Astrocyte (in vitro differentiated cells and primary cell): ENCODE measurements at regions not wholly inside any gene's neighbourhood (a gene's known extent, or its start where the extent isn't known, plus 50 kb on each side); places are given as distances from the start of the nearest gene placed in this dataset.

Source experiments
- DNase-seq: peaks from one replicate; pipeline ENCODE4 v3.0.0-alpha.2; 2010; ENCODE audit warnings: low read depth
- FAIRE-seq: peaks from 2 replicates; lab custom pipeline; 2011; peaks lifted over from hg19 to GRCh38; lab: Jason Lieb, UNC
- H2AFZ ChIP-seq: 2 replicates; pipeline ENCODE4 v1.6.0; 2012; ENCODE audit warnings: low read depth, low read length, inconsistent platforms
- H3K27ac ChIP-seq: 2 replicates; pipeline ENCODE4 v1.5.1; 2011; ENCODE audit warnings: low read depth, low read length, inconsistent platforms
- H3K27me3 ChIP-seq: 2 replicates; pipeline ENCODE4 v1.6.0; 2011; ENCODE audit warnings: low read length, inconsistent platforms; ENCODE audit not compliant: insufficient read depth
- H3K36me3 ChIP-seq: 2 replicates; pipeline ENCODE4 v1.5.1; 2011; ENCODE audit warnings: low read length, inconsistent platforms; ENCODE audit not compliant: insufficient read depth
- H3K4me1 ChIP-seq: 2 replicates; pipeline ENCODE4 v1.5.1; 2011; ENCODE audit warnings: low read length, inconsistent platforms; ENCODE audit not compliant: insufficient read depth
- H3K4me2 ChIP-seq: 2 replicates; pipeline ENCODE4 v1.6.0; 2012; ENCODE audit warnings: low read length, inconsistent platforms
- H3K4me3 ChIP-seq: 2 replicates; pipeline ENCODE4 v1.5.1; 2011; ENCODE audit warnings: low read depth, mild to moderate bottlenecking, low read length, inconsistent platforms; ENCODE audit not compliant: insufficient read depth
- H3K79me2 ChIP-seq: 2 replicates; pipeline ENCODE4 v1.6.0; 2012; ENCODE audit warnings: mild to moderate bottlenecking, low read length, inconsistent platforms; ENCODE audit not compliant: insufficient read depth
- H3K9ac ChIP-seq: 2 replicates; pipeline ENCODE4 v1.6.0; 2012; ENCODE audit warnings: mild to moderate bottlenecking, low read length, inconsistent platforms
- H3K9me3 ChIP-seq: 2 replicates; pipeline ENCODE4 v1.5.1; 2012; ENCODE audit warnings: low read depth, mild to moderate bottlenecking, low read length, inconsistent platforms; ENCODE audit not compliant: insufficient read depth
- H4K20me1 ChIP-seq: 2 replicates; pipeline ENCODE4 v1.6.0; 2012; ENCODE audit warnings: low read length, inconsistent platforms; ENCODE audit not compliant: insufficient read depth
- H3K27ac Mint-ChIP-seq: one replicate; pipeline ENCODE4 v1.8.0; 2021; ENCODE audit warnings: mild to moderate bottlenecking, mixed read lengths; ENCODE audit not compliant: unreplicated experiment
- H3K27me3 Mint-ChIP-seq: one replicate; pipeline ENCODE4 v1.8.0; 2021; ENCODE audit warnings: low read depth, mixed read lengths; ENCODE audit not compliant: unreplicated experiment
- H3K36me3 Mint-ChIP-seq: one replicate; pipeline ENCODE4 v1.8.0; 2021; ENCODE audit warnings: low read depth, mixed read lengths; ENCODE audit not compliant: unreplicated experiment
- H3K4me1 Mint-ChIP-seq: one replicate; pipeline ENCODE4 v1.8.0; 2021; ENCODE audit warnings: low read depth, mixed read lengths; ENCODE audit not compliant: unreplicated experiment
- H3K4me3 Mint-ChIP-seq: one replicate; pipeline ENCODE4 v1.8.0; 2021; ENCODE audit warnings: mild to moderate bottlenecking, moderate library complexity, mixed read lengths; ENCODE audit not compliant: unreplicated experiment
- H3K9me3 Mint-ChIP-seq: one replicate; pipeline ENCODE4 v1.8.0; 2021; ENCODE audit warnings: mild to moderate bottlenecking, mixed read lengths; ENCODE audit not compliant: unreplicated experiment
- EZH2 ChIP-seq: IDR thresholded peaks from 2 replicates; pipeline ENCODE4 v1.6.1; 2012; ENCODE audit warnings: mild to moderate bottlenecking, low read length, inconsistent platforms; ENCODE audit not compliant: insufficient read depth
- TF ChIP-seq, protein P1 (sequence below): IDR thresholded peaks from 2 replicates; pipeline ENCODE4 v1.5.1; 2011; ENCODE audit warnings: low read depth, mild to moderate bottlenecking, inconsistent platforms, low read length, moderate library complexity; ENCODE audit not compliant: insufficient read depth

DNA sequence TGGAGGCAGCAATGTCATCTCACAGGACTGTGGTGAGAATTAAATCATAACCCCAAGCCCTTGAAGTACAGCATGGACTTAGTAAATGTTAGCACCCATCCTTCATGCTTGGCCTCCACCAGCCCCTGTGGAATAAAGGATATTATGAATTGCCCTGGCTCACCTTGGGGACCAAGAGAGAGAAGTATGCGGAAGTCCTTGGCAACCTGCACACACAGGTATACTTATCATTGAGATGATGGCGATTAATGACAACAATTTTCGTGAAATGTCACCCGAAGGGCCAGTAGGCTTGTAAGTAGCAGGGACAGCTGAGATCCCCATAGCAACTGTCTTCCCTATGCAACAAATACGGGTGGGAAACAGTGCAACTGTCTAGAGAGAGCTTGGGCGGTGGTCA is 102.0 kb downstream of the FAM43A start:
- Histone ChIP-seq H3K9me3 (no peaks in the 10 kb centered on the region), H2AFZ (no peak overlapping the region), H3K4me1 (peaks cover 6% of the 10 kb centered on the region), H3K27me3 (no peaks in the 10 kb centered on the region), H3K27ac (no peak overlapping the region), H3K79me2 (no peaks in the 10 kb centered on the region), H3K4me3 (no peak overlapping the region), H3K9ac (no peak overlapping the region), H3K4me2 (no peak overlapping the region), H4K20me1 (no peaks in the 10 kb centered on the region), H3K36me3 (no peaks in the 10 kb centered on the region)
- Mint-ChIP-seq H3K27ac (no peak overlapping the region), H3K27me3 (peaks cover 21% of the 10 kb centered on the region), H3K9me3 (peaks cover 2% of the 10 kb centered on the region), H3K36me3 (no peaks in the 10 kb centered on the region), H3K4me1 (peaks cover 8% of the 10 kb centered on the region), H3K4me3 (no peak overlapping the region)
- TF ChIP-seq EZH2 = no peak
- TF ChIP-seq, protein P1, sequence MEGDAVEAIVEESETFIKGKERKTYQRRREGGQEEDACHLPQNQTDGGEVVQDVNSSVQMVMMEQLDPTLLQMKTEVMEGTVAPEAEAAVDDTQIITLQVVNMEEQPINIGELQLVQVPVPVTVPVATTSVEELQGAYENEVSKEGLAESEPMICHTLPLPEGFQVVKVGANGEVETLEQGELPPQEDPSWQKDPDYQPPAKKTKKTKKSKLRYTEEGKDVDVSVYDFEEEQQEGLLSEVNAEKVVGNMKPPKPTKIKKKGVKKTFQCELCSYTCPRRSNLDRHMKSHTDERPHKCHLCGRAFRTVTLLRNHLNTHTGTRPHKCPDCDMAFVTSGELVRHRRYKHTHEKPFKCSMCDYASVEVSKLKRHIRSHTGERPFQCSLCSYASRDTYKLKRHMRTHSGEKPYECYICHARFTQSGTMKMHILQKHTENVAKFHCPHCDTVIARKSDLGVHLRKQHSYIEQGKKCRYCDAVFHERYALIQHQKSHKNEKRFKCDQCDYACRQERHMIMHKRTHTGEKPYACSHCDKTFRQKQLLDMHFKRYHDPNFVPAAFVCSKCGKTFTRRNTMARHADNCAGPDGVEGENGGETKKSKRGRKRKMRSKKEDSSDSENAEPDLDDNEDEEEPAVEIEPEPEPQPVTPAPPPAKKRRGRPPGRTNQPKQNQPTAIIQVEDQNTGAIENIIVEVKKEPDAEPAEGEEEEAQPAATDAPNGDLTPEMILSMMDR = no peak
- no peak for DNase-seq
- FAIRE-seq = no peak

DNA sequence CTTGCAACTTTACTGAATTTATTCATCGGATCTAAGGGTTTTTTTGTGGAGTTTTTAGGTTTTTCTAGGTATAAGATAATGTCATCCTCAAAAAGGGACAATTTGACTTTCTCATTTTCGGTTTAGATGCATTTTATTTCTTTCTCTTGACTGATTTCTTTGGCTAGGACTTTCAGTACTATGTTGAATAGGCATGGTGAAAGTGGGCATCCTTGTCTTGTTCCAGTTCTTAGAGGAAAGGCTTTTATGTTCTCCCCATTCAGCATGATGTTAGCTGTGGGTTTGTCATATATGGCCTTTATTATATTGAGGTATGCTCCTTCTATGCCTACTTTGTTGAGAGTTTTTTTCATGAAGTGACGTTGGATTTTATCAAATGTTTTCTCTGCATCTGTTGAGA is 106.7 kb downstream of the FAM43A start:
- FAIRE-seq = peak; percentile 34
- Histone ChIP-seq H3K4me3 (no peak overlapping the region), H4K20me1 (no peaks in the 10 kb centered on the region), H3K79me2 (no peaks in the 10 kb centered on the region), H3K9me3 (no peaks in the 10 kb centered on the region), H3K4me2 (no peak overlapping the region), H3K27ac (no peak overlapping the region), H3K36me3 (no peaks in the 10 kb centered on the region), H3K27me3 (no peaks in the 10 kb centered on the region), H3K4me1 (no peaks in the 10 kb centered on the region), H2AFZ (no peak overlapping the region), H3K9ac (no peak overlapping the region)
- no peaks in the 10 kb centered on the region for H3K4me1 Mint-ChIP-seq
- TF ChIP-seq, protein P1 = no peak
- no peak for TF ChIP-seq EZH2
- no peak for DNase-seq
- H3K4me3 Mint-ChIP-seq = no peak overlapping the region
- H3K27me3 Mint-ChIP-seq = peaks cover 15% of the 10 kb centered on the region
- H3K36me3 Mint-ChIP-seq = peaks cover 5% of the 10 kb centered on the region
- H3K9me3 Mint-ChIP-seq = peaks cover 4% of the 10 kb centered on the region
- H3K27ac Mint-ChIP-seq = no peak overlapping the region

DNA sequence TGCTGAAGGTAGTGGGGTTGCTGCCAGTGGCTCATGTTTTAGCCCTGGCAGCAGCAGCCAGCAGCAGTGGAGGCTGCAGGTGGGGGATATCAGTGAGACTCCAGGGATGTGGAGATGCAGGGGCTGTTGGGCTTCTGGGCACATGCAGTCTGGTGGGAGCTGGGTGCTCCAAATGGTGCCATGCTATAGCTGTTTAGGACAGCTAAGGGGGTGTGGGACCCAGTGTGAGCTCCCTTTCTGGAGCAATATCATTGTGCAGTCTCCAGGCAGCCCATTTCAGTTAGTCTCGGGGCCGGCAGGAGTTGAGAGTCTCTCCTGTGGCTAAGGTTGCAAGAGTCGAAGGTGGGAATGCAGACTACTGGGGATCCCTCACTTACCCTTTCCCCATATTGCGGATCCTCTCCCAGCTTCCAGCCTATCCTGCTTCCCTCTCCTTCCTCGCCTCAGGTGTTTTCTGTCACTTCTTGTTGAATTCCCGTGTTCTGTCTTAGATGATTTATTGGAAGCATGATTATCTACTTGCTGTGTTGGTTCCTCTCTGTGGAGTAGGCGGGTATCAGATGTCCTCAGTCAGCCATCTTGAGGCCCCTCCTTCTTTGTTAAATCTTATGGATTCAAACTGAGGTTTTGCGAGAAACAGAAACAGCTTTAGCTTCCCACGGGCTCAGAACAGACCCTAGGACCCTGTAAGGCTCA is 112.0 kb downstream of the FAM43A start:
- H3K4me2 ChIP-seq = no peak overlapping the region
- FAIRE-seq (no peak), DNase-seq (no peak)
- H3K9ac ChIP-seq = no peak overlapping the region
- no peak overlapping the region for H3K4me3 Mint-ChIP-seq
- H3K4me1 Mint-ChIP-seq = no peaks in the 10 kb centered on the region
- H3K9me3 Mint-ChIP-seq = peaks cover 4% of the 10 kb centered on the region
- H3K36me3 ChIP-seq = no peaks in the 10 kb centered on the region
- H3K79me2 ChIP-seq = no peaks in the 10 kb centered on the region
- H3K4me1 ChIP-seq = no peaks in the 10 kb centered on the region
- no peak for TF ChIP-seq EZH2
- TF ChIP-seq, protein P1 = no peak
- no peak overlapping the region for H3K27ac Mint-ChIP-seq
- H3K27me3 ChIP-seq = peaks cover 23% of the 10 kb centered on the region
- no peak overlapping the region for H3K27ac ChIP-seq
- H2AFZ ChIP-seq = no peak overlapping the region
- peaks cover 5% of the 10 kb centered on the region for H3K36me3 Mint-ChIP-seq
- no peak overlapping the region for H3K4me3 ChIP-seq
- peaks cover 47% of the 10 kb centered on the region for H3K27me3 Mint-ChIP-seq
- H4K20me1 ChIP-seq = no peaks in the 10 kb centered on the region
- no peaks in the 10 kb centered on the region for H3K9me3 ChIP-seq
